Ureter (tissue), 1 donor: ENCODE measurements at regions not wholly inside any gene's neighbourhood (a gene's known extent, or its start where the extent isn't known, plus 50 kb on each side); places are given as distances from the start of the nearest gene placed in this dataset.

Source experiments
- DNase-seq: peaks from one replicate; pipeline ENCODE4 v3.0.0-alpha.2; 2020; ENCODE audit warnings: low spot score
- donor health status: DM: yes; HTN: yes; CAD: no.

GRCh38 chr3:113096188-113096892, 105.6 kb downstream of the GTPBP8 start:
- DNase-seq: no peak

DNA sequence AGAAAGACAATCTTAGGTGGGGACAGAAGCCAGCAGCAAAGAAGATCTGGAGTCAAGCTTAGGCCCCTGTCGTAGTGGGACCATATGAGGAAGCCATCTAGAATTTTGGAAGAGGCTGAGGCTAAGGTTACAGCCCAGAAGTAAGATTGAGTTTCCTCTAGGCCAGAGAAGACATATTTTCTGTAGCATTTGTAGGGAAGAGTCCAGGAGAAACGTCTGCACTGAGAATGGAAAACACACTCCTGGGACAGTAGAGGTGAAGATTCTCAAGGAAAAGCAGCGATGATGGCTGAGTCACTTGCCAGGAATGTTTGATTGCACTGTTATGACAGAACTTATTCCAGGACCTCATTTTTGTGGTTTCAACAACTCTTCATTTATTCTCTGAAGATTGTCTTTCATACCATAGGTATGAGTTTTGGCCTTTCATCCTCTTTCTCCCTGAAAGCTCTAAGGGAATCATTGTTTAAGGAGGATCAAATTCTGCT, 107.2 kb downstream of the GTPBP8 start:
- no peak for DNase-seq

DNA sequence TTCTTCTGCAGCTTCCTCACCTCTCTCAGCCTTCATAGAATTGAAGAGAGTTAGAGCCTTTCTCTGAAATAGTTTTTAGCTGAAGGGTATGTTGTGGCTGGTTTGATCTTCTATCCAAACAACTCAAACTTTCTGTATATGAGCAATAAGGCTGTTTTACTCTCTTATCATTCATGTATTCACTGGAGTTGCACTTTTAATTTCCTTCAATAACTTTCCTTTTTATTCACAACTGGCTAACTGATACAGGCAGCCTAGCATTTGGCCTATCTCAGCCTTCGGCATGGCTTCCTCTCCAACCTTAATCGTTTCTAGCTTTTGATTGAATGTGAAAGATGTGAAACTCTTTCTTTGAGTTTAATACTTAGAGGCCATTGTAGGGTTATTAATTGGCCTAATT, 109.3 kb downstream of the GTPBP8 start:
- DNase-seq: no peak

GRCh38 chr3:113103588-113103987, 107.8 kb upstream of the BOC start:
- no peak for DNase-seq

DNA sequence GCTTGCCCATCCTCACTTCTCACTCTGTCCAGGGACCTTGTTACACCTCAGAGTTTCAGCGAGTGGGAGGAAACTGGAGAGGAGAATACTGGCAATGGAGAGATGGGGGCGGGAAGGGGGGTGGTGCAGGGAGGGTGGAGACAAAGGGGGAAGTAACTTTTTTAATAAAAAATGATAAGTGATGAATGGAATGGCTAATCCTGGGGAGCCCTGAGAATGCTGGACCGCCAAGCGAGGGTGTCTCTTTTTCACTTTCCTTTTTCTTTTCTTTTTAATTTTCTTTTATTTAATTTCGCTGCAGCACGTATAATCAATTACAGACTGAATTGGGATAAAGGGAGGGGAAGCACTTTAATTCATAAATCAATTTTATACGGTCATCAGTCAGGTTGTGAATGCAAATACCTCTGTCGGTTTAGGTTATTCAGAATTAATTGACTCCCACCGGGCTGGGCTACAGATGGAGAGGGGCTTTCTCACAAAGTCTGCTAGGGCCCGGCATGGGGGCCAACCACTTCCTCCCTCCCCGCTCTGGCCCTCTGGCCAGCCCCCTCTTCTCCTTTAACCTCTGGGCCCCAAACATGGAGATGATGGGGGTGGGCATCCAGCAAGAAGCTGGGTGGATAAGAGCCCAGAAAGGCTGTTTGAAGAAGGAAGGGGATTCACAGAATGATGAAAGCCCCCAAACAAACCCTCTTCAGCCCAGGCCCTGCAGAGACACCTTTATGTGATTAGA, 106.8 kb upstream of the BOC start:
- DNase-seq: no peak

DNA sequence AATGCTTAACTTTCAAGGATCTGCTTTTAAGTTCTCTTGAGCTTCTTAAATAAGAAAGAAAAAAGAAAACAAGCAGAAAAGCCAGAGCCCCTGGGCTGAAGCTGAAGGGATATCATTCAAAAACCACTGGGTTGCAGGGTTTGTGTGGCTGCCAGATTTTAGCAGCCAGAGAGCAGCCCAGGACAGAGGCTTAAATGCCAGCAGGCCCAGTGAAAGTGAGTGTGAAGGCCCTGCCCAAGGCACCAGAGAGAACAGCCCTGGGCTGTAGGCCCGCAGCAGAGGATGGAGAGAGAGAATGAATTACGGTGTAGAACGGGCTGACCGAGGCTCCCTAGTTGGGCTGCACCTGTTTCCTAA, 106.3 kb upstream of the BOC start:
- DNase-seq: no peak

- DNase-seq: no peak
Measured at GRCh38 chr3:113105966-113106660, 105.2 kb upstream of the BOC start.

DNA sequence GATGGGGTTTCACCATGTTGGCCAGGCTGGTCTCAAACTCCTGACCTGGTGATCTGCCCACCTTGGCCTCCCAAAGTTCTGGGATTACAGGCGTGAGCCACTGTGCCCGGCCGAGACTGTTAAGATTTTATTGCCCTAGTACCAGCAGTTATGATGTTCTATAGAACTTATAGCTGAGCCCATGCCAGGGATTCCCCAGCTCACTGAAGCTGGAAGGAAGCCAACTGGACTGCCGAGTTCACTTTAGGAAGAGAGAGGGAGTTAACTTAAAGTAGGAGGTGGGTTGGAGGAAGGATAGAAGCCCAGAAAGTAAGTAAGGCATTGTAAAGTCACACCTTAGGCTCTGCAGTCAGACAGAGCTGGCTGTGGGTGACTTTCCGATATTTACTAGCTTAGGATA, 101.1 kb upstream of the BOC start:
- DNase-seq: no peak

DNA sequence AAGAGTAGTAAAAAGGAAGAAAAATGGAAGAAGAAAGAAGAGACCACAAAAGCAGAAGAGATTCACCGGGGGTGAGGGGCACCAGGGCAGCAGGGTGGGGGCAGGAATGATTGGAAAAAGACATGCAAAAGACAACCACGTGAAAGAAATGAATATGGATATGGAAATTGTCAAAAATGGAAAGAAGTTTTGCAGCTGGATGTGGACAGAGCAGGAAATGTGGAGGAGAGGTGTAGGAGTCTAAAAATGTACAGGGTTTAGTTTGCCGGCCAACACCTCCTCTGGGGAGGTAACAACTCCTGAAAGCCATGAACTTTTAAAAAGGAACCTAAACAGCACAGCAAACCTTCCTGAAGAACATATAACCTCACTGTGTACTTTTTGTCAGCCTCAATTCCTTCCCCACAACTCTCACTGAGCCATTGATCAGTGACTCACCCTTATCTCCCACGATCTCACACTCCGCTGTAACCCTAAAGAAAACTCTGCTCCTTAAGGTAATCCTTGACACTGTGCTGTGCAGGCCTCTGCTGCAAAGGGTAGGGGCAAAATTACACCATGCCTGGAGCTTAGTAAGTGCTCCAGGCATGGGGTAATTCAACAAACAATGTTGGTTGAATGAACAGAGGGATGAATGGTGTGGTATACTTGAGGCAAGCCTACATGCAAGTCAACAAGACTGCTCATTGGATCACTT, 100.2 kb upstream of the BOC start:
- no peak for DNase-seq

DNA sequence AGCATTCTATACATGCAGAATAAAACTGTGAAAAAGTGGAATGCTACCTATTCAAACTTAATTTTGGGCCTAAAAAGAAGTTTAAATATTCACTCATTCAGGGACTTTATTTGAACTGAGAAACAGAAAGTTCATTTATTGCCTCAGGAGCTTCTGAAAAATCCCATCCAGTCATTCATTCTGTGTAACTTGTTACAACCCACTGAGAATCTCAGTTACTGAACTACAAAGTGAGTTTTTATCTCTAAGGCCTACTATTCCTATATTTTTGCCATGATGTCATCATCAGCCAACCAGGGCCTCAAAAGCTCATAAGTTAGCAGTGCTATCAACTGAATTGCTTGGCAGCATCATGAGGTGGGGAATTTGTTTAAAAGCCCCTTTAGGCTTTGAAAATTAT, 98.0 kb upstream of the BOC start:
- no peak for DNase-seq

DNA sequence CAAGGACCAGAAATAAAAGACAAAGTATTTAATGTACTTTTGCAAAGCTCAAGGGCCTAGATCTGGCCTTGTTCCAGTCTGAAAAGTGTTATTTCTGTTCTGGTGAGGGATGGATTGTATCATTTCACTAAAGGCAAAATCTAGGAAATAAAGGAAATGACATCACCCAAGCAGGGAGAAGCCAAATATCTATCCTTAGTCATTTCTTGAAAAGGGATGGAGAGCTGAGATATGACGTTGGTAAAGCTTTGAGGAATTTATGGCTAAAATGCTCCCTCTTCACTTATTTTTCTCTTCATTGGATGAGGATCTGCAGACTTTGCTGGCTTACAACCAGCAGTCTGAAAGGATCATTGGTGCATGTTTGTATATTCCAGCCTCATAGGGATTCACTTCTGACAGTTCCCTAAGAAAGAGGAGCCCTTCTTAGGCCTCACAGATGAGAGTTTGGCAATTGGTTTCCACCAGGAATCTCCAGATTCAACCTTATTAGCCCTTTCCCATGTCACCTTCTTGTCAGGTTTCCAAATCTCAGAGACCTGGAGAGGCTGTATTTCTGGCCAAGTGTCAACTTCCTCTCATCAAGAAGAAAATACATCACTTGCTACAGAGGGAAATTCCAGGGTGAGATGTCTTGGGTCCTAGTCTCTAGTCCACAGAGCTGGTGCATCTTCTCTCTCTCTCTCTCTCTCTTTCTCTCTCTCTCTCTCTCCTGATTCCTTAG, 93.7 kb upstream of the BOC start:
- DNase-seq: no peak

- DNase-seq: no peak
Measured at GRCh38 chr3:113118336-113118735, 93.0 kb upstream of the BOC start.

DNA sequence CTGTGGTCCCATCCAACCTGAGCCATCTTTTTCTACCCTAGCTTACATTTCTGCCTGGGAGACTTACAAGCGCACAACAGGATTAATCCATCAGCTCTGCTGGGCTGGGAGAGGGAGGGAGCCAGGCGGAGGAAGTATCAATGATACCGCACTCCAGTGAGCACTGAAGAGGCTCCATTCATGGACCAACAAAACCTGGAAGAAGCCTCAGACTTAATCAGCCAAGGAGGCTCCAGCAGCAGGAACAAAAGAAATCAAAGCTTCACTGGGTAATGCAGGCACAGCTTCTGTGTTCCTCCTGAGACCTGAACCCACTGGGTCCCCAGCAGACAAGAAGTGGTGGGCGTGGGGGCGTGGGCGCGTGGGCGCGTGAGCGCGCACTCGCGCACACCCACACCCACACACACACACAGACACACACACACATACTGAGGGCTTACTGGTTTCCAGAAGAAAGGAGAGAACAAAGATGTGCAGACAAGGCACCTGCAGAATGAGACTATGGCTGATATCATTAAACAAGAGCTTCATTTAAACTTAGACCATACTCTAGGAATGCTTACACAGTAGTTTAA, 87.0 kb upstream of the BOC start:
- DNase-seq: no peak

- DNase-seq: no peak
Measured at GRCh38 chr3:113125951-113126350, 85.4 kb upstream of the BOC start.

- DNase-seq: no peak
Measured at GRCh38 chr3:113128386-113129015, 82.9 kb upstream of the BOC start.

- DNase-seq: no peak
Measured at GRCh38 chr3:113129168-113129567, 82.2 kb upstream of the BOC start.

DNA sequence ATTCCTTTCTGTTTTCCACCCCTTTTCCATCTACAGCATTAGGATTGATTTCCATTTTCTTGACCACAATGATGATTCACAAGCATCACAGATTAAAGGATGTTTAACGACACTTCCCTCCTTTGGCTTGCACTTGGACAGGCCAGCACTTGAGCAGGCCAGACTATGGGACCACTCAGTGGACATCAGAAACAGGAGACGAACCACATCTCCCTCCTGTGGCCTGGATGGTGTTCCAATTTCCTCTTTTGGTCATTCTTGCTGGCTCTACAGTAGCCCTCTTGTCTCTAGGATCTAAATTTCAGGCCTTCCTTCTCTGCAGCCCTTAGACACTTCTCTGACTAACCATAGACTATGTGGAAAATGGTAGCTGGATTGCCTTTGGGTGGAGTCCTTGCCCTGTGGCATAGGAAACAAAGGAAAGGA, 78.8 kb upstream of the BOC start:
- no peak for DNase-seq

GRCh38 chr3:113133140-113133539, 78.2 kb upstream of the BOC start:
- DNase-seq: no peak

DNA sequence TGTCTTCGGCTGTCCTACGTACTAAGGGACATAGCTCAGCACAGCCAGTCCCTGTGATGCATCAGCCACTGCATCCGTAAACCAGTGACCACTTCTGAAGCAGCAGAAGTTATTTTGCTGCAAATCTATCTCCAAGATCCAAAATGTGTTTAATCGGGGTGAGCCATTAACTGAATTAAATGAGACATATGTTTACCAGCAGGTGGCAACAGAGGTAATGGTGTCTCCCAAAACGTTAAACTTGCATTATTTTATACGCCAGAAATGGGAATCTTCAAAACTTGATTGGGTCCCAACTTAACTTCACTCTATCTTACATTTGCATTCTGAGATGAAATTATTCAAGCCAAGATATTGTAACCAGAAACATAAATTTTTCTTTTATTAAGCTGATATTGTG, 75.3 kb upstream of the BOC start:
- no peak for DNase-seq

DNA sequence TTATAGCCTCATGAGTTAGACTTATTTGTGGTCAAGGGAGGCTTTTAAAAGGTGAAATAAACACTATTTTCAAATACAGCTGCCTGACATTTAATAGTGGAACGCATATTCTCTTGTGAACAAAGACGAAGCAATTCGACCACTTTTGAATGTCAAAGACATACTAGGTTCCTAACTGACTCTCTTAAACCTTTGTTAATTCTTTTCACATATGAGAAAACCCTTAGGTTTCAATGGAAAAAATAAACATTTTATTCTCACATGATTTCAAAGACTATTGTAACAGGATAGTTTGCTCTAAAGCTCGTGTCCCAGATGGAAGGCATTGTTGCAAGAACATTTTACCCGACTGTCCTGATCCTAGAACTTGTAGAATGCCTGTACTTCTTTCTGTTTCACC, 74.8 kb upstream of the BOC start:
- DNase-seq: no peak
